GM23338 (cell line): ENCODE measurements at regions not wholly inside any gene's neighbourhood (a gene's known extent, or its start where the extent isn't known, plus 50 kb on each side); places are given as distances from the start of the nearest gene placed in this dataset.

ENCODE experiments used
- ATAC-seq: fragments of 200-7000 bp; cut with Tn5 transposase; 3 replicates; pipeline ENCODE4 v1.9.1; 2020
- DNase-seq: peaks from one replicate; pipeline ENCODE4 v3.0.0-alpha.2; 2015; ENCODE audit warnings: low spot score
- H2AFZ ChIP-seq: fragments of 200-600 bp; sonication (generic); 2 replicates; pipeline ENCODE4 v1.8.0; 2016; ENCODE audit warnings: antibody characterized with exemption, mild to moderate bottlenecking, moderate library complexity
- H3F3A ChIP-seq: fragments of 200-600 bp; sonication (generic); replicated peaks from 2 replicates; pipeline ENCODE4 v1.8.0; 2017; ENCODE audit warnings: antibody characterized with exemption, mixed run types, low read depth
- H3K27ac ChIP-seq: fragments of 200-600 bp; sonication (generic); 2 replicates; pipeline ENCODE4 v1.6.1; 2016; ENCODE audit warnings: low read depth
- H3K27me3 ChIP-seq: fragments of 200-600 bp; sonication (generic); 2 replicates; pipeline ENCODE4 v1.8.0; 2016; ENCODE audit warnings: mild to moderate bottlenecking, mixed run types, moderate library complexity; ENCODE audit not compliant: insufficient read depth
- H3K36me3 ChIP-seq: fragments of 200-600 bp; sonication (generic); 2 replicates; pipeline ENCODE4 v1.8.0; 2016; ENCODE audit warnings: mild to moderate bottlenecking; ENCODE audit not compliant: insufficient read depth
- H3K4me1 ChIP-seq: fragments of 200-600 bp; sonication (generic); 2 replicates; pipeline ENCODE4 v1.8.0; 2016; ENCODE audit warnings: mild to moderate bottlenecking, moderate library complexity; ENCODE audit not compliant: insufficient read depth
- H3K4me2 ChIP-seq: fragments of 200-600 bp; sonication (generic); 2 replicates; pipeline ENCODE4 v1.7.1; 2017; ENCODE audit warnings: mixed run types
- H3K4me3 ChIP-seq: fragments of 200-600 bp; sonication (generic); 2 replicates; pipeline ENCODE4 v1.6.1; 2016; ENCODE audit warnings: mixed run types
- H3K79me2 ChIP-seq: fragments of 200-600 bp; sonication (generic); replicated peaks from 2 replicates; pipeline ENCODE4 v1.8.0; 2017; ENCODE audit warnings: mild to moderate bottlenecking; ENCODE audit not compliant: insufficient read depth
- H3K9me2 ChIP-seq: fragments of 200-600 bp; sonication (generic); 2 replicates; pipeline ENCODE4 v1.8.0; 2017; ENCODE audit not compliant: insufficient read depth
- H4K20me1 ChIP-seq: fragments of 200-600 bp; sonication (generic); replicated peaks from 2 replicates; pipeline ENCODE4 v1.8.0; 2017; ENCODE audit warnings: mild to moderate bottlenecking; ENCODE audit not compliant: insufficient read depth
- H3K27ac Mint-ChIP-seq: 2 replicates; pipeline ENCODE4 v1.8.0; 2020; ENCODE audit warnings: inconsistent platforms, mild to moderate bottlenecking, moderate library complexity, mixed read lengths
- H3K27me3 Mint-ChIP-seq: 3 replicates; pipeline ENCODE4 v1.8.0; 2022; ENCODE audit warnings: low read depth, mild to moderate bottlenecking, moderate library complexity, mixed read lengths, inconsistent platforms; ENCODE audit not compliant: insufficient read depth, poor library complexity
- H3K36me3 Mint-ChIP-seq: 3 replicates; pipeline ENCODE4 v1.8.0; 2021; ENCODE audit warnings: low read depth, mild to moderate bottlenecking, inconsistent platforms, moderate library complexity, mixed read lengths
- H3K4me1 Mint-ChIP-seq: 3 replicates; pipeline ENCODE4 v1.8.0; 2020; ENCODE audit warnings: mild to moderate bottlenecking, inconsistent platforms, mixed read lengths
- H3K4me3 Mint-ChIP-seq: 3 replicates; pipeline ENCODE4 v1.8.0; 2021; ENCODE audit warnings: moderate library complexity, mild to moderate bottlenecking, inconsistent platforms, mixed read lengths
- H3K9me3 Mint-ChIP-seq: 3 replicates; pipeline ENCODE4 v1.8.0; 2020; ENCODE audit warnings: moderate library complexity, mild to moderate bottlenecking, inconsistent platforms, mixed read lengths
- EZH2phosphoT487 ChIP-seq: fragments of 200-600 bp; sonication (generic); IDR thresholded peaks from one replicate; pipeline ENCODE4 v1.8.1; 2018; ENCODE audit warnings: antibody characterized with exemption; ENCODE audit not compliant: unreplicated experiment
- JUNB ChIP-seq: IDR thresholded peaks from one replicate; pipeline ENCODE4 v1.6.1; 2016; ENCODE audit warnings: antibody characterized with exemption; ENCODE audit not compliant: unreplicated experiment
- POLR2AphosphoS5 ChIP-seq: IDR thresholded peaks from 2 replicates; pipeline ENCODE4 v1.6.1; 2016; ENCODE audit warnings: antibody characterized with exemption, low read depth
- ZNF331 ChIP-seq: fragments of 250-450 bp; sonication (Bioruptor Pico); IDR thresholded peaks from 2 replicates; pipeline ENCODE4 v1.5.0; 2020; ENCODE audit warnings: low read depth, mild to moderate bottlenecking, moderate library complexity
- TF ChIP-seq, protein P1 (sequence below), 2 experiments: fragments of 200-600 bp in 1 of 2; sonication (generic) in 1 of 2; conservative IDR thresholded peaks; 2 replicates each; pipeline versions ENCODE4 v1.5.1 to v1.6.1; 2016 to 2017; ENCODE audit warnings: antibody characterized with exemption in 2 of 2, low read depth in 2 of 2, mild to moderate bottlenecking in 2 of 2, moderate library complexity in 1 of 2

DNA sequence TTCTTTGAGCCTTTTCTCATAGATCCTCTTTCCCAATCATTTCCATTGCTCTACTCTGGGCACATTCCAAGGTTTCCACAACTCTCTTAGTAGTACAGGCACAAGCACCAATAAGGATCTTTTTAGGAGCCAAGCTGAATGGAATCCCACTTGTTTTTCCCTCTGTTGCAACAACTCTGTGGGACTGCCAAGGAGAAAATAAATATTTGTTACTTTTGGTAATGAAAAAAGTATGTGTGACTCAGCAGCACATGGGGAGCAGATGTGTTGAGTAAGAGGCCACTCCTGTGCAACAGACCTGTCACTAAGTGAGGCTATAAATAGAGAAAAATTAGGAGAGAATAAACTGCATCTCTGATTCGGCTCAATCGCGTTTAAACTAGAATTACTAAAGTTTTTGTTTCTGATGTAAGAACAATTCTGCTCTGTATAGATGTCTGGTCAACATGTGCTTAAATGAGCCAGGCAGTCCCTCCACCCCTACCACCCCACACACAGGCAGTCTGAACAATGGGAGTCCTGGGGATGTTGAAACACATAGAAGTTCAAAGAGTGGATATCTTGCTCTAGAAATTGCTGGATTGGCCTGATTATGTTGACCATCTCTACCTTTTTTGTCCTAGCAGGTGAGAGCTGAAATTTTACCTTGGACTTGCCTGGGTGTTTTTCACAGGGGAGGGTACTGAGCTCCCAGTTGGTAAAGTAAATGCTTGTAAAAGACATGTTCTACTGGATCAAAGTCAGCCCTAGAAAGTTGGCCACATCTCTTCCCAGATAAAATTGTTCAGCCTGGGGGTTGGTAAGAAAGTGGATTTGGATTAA is 244.3 kb upstream of the NOVA1 start (continued):
- TF ChIP-seq, protein P1, sequence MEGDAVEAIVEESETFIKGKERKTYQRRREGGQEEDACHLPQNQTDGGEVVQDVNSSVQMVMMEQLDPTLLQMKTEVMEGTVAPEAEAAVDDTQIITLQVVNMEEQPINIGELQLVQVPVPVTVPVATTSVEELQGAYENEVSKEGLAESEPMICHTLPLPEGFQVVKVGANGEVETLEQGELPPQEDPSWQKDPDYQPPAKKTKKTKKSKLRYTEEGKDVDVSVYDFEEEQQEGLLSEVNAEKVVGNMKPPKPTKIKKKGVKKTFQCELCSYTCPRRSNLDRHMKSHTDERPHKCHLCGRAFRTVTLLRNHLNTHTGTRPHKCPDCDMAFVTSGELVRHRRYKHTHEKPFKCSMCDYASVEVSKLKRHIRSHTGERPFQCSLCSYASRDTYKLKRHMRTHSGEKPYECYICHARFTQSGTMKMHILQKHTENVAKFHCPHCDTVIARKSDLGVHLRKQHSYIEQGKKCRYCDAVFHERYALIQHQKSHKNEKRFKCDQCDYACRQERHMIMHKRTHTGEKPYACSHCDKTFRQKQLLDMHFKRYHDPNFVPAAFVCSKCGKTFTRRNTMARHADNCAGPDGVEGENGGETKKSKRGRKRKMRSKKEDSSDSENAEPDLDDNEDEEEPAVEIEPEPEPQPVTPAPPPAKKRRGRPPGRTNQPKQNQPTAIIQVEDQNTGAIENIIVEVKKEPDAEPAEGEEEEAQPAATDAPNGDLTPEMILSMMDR (conservative IDR thresholded peaks at IDR 0.05; ENCODE audit: low read depth in 2 of 2), result no peak

DNA sequence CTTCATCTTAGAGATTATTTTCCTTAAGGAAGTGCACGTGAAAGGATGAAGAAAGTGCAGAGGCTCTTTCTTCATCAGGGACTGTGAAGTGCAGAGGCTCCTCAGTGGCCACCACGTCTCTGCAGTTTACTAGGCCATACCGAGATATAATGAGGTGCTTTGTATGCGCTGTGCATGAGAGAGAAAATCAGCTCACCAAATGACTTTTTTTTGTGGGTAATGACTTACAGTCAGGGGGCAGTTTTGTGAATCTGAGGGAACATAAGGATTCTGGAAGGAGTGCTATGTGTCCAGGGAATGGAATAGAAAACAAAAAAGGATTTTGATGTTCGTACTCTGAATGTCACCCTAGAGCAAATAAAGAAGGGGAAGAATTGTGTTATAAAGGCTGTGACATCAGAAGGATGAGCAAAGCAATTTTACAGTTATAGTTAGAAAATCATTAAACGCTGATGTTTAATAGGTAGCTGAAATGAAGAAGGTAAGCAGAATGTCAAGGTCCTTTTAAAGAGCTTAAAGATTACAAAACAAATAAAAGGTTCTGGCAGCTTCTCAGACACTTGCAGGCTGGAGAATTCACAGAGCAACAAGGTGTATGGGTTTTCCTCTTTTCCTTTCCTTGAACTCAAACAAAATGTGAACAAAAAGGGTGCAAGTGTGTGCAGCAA is 247.5 kb upstream of the NOVA1 start:
- H3K36me3 Mint-ChIP-seq, result no peaks in the 10 kb centered on the region; the same call in 2 of the 3 replicates
- DNase-seq, result no peak
- Histone ChIP-seq H4K20me1 (no peaks in the 10 kb centered on the region), H3K4me3 (no peak overlapping the region), H3F3A (no peaks in the 10 kb centered on the region), H3K36me3 (no peaks in the 10 kb centered on the region), H3K4me1 (peaks cover 9% of the 10 kb centered on the region; the same call in 1 of the 2 replicates), H3K27ac (no peak overlapping the region), H3K4me2 (no peak overlapping the region), H3K27me3 (no peaks in the 10 kb centered on the region), H2AFZ (peak overlapping the region; percentile 57; the same call in 1 of the 2 replicates), H3K79me2 (no peaks in the 10 kb centered on the region), H3K9me2 (no peaks in the 10 kb centered on the region; the same call in 1 of the 2 replicates)
- H3K27me3 Mint-ChIP-seq, result no peaks in the 10 kb centered on the region
- ATAC-seq, result no peak
- peaks cover 10% of the 10 kb centered on the region for H3K4me1 Mint-ChIP-seq
- no peak overlapping the region for H3K27ac Mint-ChIP-seq
- no peak for TF ChIP-seq ZNF331 (CRISPR knock-in tag)
- no peak for TF ChIP-seq EZH2phosphoT487
- TF ChIP-seq JUNB, result no peak
- no peak overlapping the region for H3K4me3 Mint-ChIP-seq
- H3K9me3 Mint-ChIP-seq, result no peaks in the 10 kb centered on the region

- H3K4me2 ChIP-seq, result no peak overlapping the region
- no peaks in the 10 kb centered on the region for H3K79me2 ChIP-seq
- no peaks in the 10 kb centered on the region for H3F3A ChIP-seq
- no peak for DNase-seq
- H3K27me3 ChIP-seq, result no peaks in the 10 kb centered on the region
- H3K4me3 ChIP-seq, result no peak overlapping the region
- no peaks in the 10 kb centered on the region for H4K20me1 ChIP-seq
- no peak for ATAC-seq
- Mint-ChIP-seq H3K27ac (no peak overlapping the region), H3K36me3 (no peaks in the 10 kb centered on the region; the same call in 2 of the 3 replicates), H3K4me3 (no peak overlapping the region), H3K27me3 (no peaks in the 10 kb centered on the region), H3K9me3 (no peaks in the 10 kb centered on the region), H3K4me1 (peaks cover 7% of the 10 kb centered on the region; the same call in 2 of the 3 replicates)
- no peak overlapping the region; the same call in 1 of the 2 replicates for H2AFZ ChIP-seq
- TF ChIP-seq POLR2AphosphoS5, result no peak
- TF ChIP-seq, protein P1 (conservative IDR thresholded peaks at IDR 0.05; ENCODE audit: low read depth in 2 of 2), result no peak
- no peaks in the 10 kb centered on the region; the same call in 1 of the 2 replicates for H3K9me2 ChIP-seq
- H3K4me1 ChIP-seq, result no peaks in the 10 kb centered on the region
- H3K36me3 ChIP-seq, result no peaks in the 10 kb centered on the region
- H3K27ac ChIP-seq, result no peak overlapping the region
Measured at GRCh38 chr14:26846388-26846787, 248.6 kb upstream of the NOVA1 start.
